ENCODE measurements at regions not wholly inside any gene's neighbourhood (a gene's known extent, or its start where the extent isn't known, plus 50 kb on each side); places are given as distances from the start of the nearest gene placed in this dataset.

GRCh38 chr14:61147831-61148549, 133.1 kb downstream of the TMEM30B start:
- TF ChIP-seq CTCF (conservative IDR thresholded peaks at IDR 0.05 in 1 of 2, IDR thresholded peaks at IDR 0.05 in 1 of 2; ENCODE audit: low read depth in 1 of 2, low read length in 2 of 2) (no peak), EZH2 (IDR thresholded peaks at IDR 0.05; ENCODE audit: low read length, missing control alignments) (no peak)
